CD4-positive, alpha-beta memory T cell (primary cell): ENCODE measurements at regions not wholly inside any gene's neighbourhood (a gene's known extent, or its start where the extent isn't known, plus 50 kb on each side); places are given as distances from the start of the nearest gene placed in this dataset.
A peak's percentile ranks its signal among the peaks of the same experiment; 100 is the strongest.

ENCODE experiments used
- CTCF ChIA-PET: fragments of 350-600 bp; sonication (Branson Sonifier 250); formaldehyde crosslinking; loops from one replicate; lab custom pipeline; 2021; ENCODE audit warnings: inconsistent platforms; ENCODE audit not compliant: partially characterized antibody; lab: Charles Lee
- POLR2A ChIA-PET: fragments of 350-600 bp; sonication (Branson Sonifier 250); formaldehyde crosslinking; loops from one replicate; lab custom pipeline; 2021; ENCODE audit not compliant: partially characterized antibody; lab: Charles Lee
- DNase-seq, 5 donors: peaks; one replicate each; pipeline versions ENCODE4 v3.0.0 to v3.0.0-alpha.2; 2020 to 2022; ENCODE audit warnings: mixed read lengths in 1 of 5
- H3K27ac ChIP-seq: one replicate; pipeline ENCODE4 v1.7.0; 2013; ENCODE audit warnings: low read depth, low read length
- H3K27me3 ChIP-seq: 2 replicates; pipeline ENCODE4 v1.7.0; 2013; ENCODE audit warnings: mild to moderate bottlenecking, low read length, moderate library complexity; ENCODE audit not compliant: insufficient read depth
- H3K36me3 ChIP-seq: 2 replicates; pipeline ENCODE4 v1.7.0; 2013; ENCODE audit warnings: mild to moderate bottlenecking, low read length, moderate library complexity; ENCODE audit not compliant: insufficient read depth
- H3K4me1 ChIP-seq: 2 replicates; pipeline ENCODE4 v1.7.0; 2013; ENCODE audit warnings: mild to moderate bottlenecking, low read length, moderate library complexity; ENCODE audit not compliant: insufficient read depth
- H3K4me3 ChIP-seq, 2 donors: one replicate each; pipeline ENCODE4 v1.7.0; 2013; ENCODE audit warnings: low read length in 2 of 2, mild to moderate bottlenecking in 1 of 2
- H3K9me3 ChIP-seq, 2 donors: one replicate each; pipeline ENCODE4 v1.7.0; 2013; ENCODE audit warnings: low read length in 2 of 2, control low read depth in 1 of 2; ENCODE audit not compliant: control insufficient read depth in 1 of 2
- H3K27ac Mint-ChIP-seq, 7 donors: one replicate each; pipeline ENCODE4 v1.8.0; 2020 to 2021; ENCODE audit warnings: mixed read lengths in 7 of 7, mild to moderate bottlenecking in 6 of 7, inconsistent platforms in 3 of 7, moderate library complexity in 3 of 7
- H3K27me3 Mint-ChIP-seq, 2 donors: one replicate each; pipeline ENCODE4 v1.8.0; 2020 to 2021; ENCODE audit warnings: mixed read lengths in 2 of 2
- H3K36me3 Mint-ChIP-seq, 2 donors: one replicate each; pipeline ENCODE4 v1.8.0; 2020 to 2021; ENCODE audit warnings: mixed read lengths in 2 of 2, inconsistent platforms in 1 of 2, mild to moderate bottlenecking in 1 of 2
- H3K4me1 Mint-ChIP-seq, 4 donors: one replicate each; pipeline ENCODE4 v1.8.0; 2020 to 2021; ENCODE audit warnings: mixed read lengths in 4 of 4, mild to moderate bottlenecking in 1 of 4
- H3K4me3 Mint-ChIP-seq, 8 donors: one replicate each; pipeline ENCODE4 v1.8.0; 2020 to 2021; ENCODE audit warnings: mixed read lengths in 8 of 8, mild to moderate bottlenecking in 7 of 8, moderate library complexity in 6 of 8, inconsistent platforms in 3 of 8
- H3K9me3 Mint-ChIP-seq, 8 donors: one replicate each; pipeline ENCODE4 v1.8.0; 2020 to 2021; ENCODE audit warnings: mixed read lengths in 8 of 8, mild to moderate bottlenecking in 5 of 8, inconsistent platforms in 3 of 8, moderate library complexity in 1 of 8
- intact Hi-C: fragments of 100-400 bp; cut with micrococcal nuclease; formaldehyde crosslinking; loops from one replicate; pipeline ENCODE4 v1.15.1; 2023

DNA sequence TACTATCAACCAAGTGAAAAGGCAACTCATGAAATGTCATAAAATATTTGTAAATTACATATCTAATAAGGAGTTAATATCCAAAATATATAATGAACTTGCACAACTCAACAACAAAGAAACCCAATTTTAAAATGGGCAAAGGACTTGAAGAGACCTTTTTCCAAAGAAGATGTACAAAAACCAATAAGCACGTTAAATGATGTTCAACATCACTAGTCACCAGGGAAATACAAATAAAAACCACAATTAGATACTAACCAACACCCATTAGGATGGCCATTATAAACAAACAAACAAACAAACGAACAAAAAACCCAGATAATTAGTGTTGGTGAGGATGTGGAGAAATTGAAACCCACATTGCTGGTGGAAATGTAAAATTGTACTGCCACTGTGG, 92.3 kb upstream of the ARID2 start:
- ChIA-PET CTCF (no interaction called here), POLR2A (no interaction called here)
- Mint-ChIP-seq H3K9me3 (no peaks in the 10 kb centered on the region), H3K27ac (no peak overlapping the region), H3K27me3 (peaks cover 0 to 1% of the 10 kb centered on the region in 2 donors), H3K4me3 (no peak overlapping the region), H3K4me1 (peaks cover 0 to 4% (median 1%) of the 10 kb centered on the region in 4 donors), H3K36me3 (no peaks in the 10 kb centered on the region)
- no peak for DNase-seq
- H3K4me1 ChIP-seq: no peaks in the 10 kb centered on the region
- intact Hi-C loops: no loop called here
- H3K9me3 ChIP-seq: no peaks in the 10 kb centered on the region
- no peak overlapping the region for H3K4me3 ChIP-seq
- no peaks in the 10 kb centered on the region for H3K27me3 ChIP-seq
- no peaks in the 10 kb centered on the region for H3K36me3 ChIP-seq
- H3K27ac ChIP-seq: no peak overlapping the region

GRCh38 chr12:45637706-45638105, 91.8 kb upstream of the ARID2 start:
- intact Hi-C loops: no loop called here
- Histone ChIP-seq H3K4me3 (no peak overlapping the region), H3K36me3 (no peaks in the 10 kb centered on the region), H3K4me1 (no peaks in the 10 kb centered on the region), H3K27me3 (no peaks in the 10 kb centered on the region), H3K27ac (no peak overlapping the region), H3K9me3 (no peaks in the 10 kb centered on the region)
- Mint-ChIP-seq H3K27ac (no peak overlapping the region), H3K4me3 (no peak overlapping the region), H3K4me1 (peaks cover 0 to 4% (median 1%) of the 10 kb centered on the region in 4 donors), H3K9me3 (no peaks in the 10 kb centered on the region), H3K36me3 (no peaks in the 10 kb centered on the region), H3K27me3 (peaks cover 0 to 1% of the 10 kb centered on the region in 2 donors)
- DNase-seq: no peak
- ChIA-PET POLR2A (no interaction called here), CTCF (no interaction called here)

DNA sequence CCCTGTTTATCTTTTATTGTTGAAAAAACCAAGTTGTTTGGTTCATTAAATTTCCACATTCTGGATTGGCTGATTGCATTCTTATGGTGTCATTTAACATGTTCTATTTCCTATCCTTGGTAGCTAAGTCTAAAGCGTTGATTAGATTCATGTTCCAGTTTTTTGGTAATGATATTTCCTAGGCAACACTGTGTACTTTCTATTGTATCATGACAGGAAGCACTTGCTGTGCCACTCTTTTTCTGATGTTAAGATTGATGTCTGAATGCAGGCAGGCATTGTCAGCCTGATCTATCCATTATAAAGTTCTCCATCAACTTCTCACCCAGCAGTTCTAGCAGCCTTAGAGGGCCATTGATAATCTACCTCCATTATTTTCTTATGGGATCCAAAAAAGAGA, 91.1 kb upstream of the ARID2 start:
- Histone ChIP-seq H3K36me3 (no peaks in the 10 kb centered on the region), H3K27me3 (no peaks in the 10 kb centered on the region), H3K4me1 (no peaks in the 10 kb centered on the region), H3K27ac (no peak overlapping the region), H3K9me3 (no peaks in the 10 kb centered on the region), H3K4me3 (no peak overlapping the region)
- intact Hi-C loops: no loop called here
- H3K9me3 Mint-ChIP-seq: no peaks in the 10 kb centered on the region
- no peak overlapping the region for H3K27ac Mint-ChIP-seq
- H3K4me1 Mint-ChIP-seq: peaks cover 0 to 4% (median 1%) of the 10 kb centered on the region in 4 donors
- CTCF ChIA-PET: no interaction called here
- no peak for DNase-seq
- POLR2A ChIA-PET: no interaction called here
- peaks cover 0 to 1% of the 10 kb centered on the region in 2 donors for H3K27me3 Mint-ChIP-seq
- H3K36me3 Mint-ChIP-seq: no peaks in the 10 kb centered on the region
- H3K4me3 Mint-ChIP-seq: no peak overlapping the region

DNA sequence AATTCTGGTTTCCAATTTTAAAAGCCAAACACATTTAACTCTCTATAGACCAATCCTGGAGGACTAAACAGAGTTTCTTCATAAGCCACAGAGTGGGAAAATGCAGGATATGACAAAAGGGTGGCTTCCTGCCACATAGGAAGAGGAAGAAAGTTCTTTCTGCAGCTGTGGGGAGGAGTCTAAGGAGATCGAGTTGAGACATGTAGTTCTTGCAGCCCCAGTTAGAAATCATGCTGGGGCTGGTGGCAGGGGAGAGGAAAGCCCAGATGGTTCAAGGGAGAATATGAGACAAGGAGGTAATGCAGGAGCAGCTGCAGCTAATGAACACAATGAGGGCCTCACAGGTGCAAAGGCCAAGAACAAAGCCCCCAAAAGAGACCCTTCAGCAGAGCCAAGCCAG, 85.0 kb upstream of the ARID2 start:
- Mint-ChIP-seq H3K9me3 (no peaks in the 10 kb centered on the region), H3K27ac (peak overlapping the region in 5 of 7 donors; percentile 7 to 77 (median 69)), H3K27me3 (peaks cover 3 to 8% of the 10 kb centered on the region in 2 donors), H3K4me3 (peak overlapping the region in 6 of 8 donors; percentile 32 to 68 (median 56)), H3K36me3 (no peaks in the 10 kb centered on the region), H3K4me1 (peaks cover 7 to 12% (median 10%) of the 10 kb centered on the region in 4 donors)
- H3K4me3 ChIP-seq: no peak overlapping the region
- H3K9me3 ChIP-seq: no peaks in the 10 kb centered on the region
- intact Hi-C loops: no loop called here
- ChIA-PET CTCF (no interaction called here), POLR2A (interaction anchor here (1.2 kb wide), 1 partner anchor 81 kb away, joined by 3 read pairs; no protein-coding TSS in a partner anchor)
- H3K4me1 ChIP-seq: peaks cover 10% of the 10 kb centered on the region
- no peak for DNase-seq
- no peaks in the 10 kb centered on the region for H3K36me3 ChIP-seq
- no peak overlapping the region for H3K27ac ChIP-seq
- H3K27me3 ChIP-seq: no peaks in the 10 kb centered on the region

GRCh38 chr12:45646851-45647581, 82.5 kb upstream of the ARID2 start:
- H3K27ac Mint-ChIP-seq: no peak overlapping the region
- POLR2A ChIA-PET: no interaction called here
- no peak overlapping the region for H3K4me3 Mint-ChIP-seq
- H3K36me3 Mint-ChIP-seq: no peaks in the 10 kb centered on the region
- no peaks in the 10 kb centered on the region for H3K9me3 ChIP-seq
- peaks cover 10% of the 10 kb centered on the region for H3K4me1 ChIP-seq
- H3K9me3 Mint-ChIP-seq: no peaks in the 10 kb centered on the region
- H3K4me3 ChIP-seq: no peak overlapping the region
- DNase-seq: no peak
- peaks cover 7 to 12% (median 10%) of the 10 kb centered on the region in 4 donors for H3K4me1 Mint-ChIP-seq
- H3K27me3 ChIP-seq: no peaks in the 10 kb centered on the region
- H3K36me3 ChIP-seq: no peaks in the 10 kb centered on the region
- H3K27me3 Mint-ChIP-seq: peaks cover 10 to 11% of the 10 kb centered on the region in 2 donors
- CTCF ChIA-PET: interaction anchor here (1.2 kb wide), 1 partner anchor 99 kb away, joined by 3 read pairs; no protein-coding TSS in a partner anchor
- intact Hi-C loops: no loop called here
- H3K27ac ChIP-seq: no peak overlapping the region

- CTCF ChIA-PET: interaction anchor here (0.8 to 1.8 kb wide), 3 partner anchors 9 to 104 kb away, joined by 3 read pairs; no protein-coding TSS in a partner anchor
- H3K27ac Mint-ChIP-seq: no peak overlapping the region
These were observed 81.4 kb upstream of the ARID2 start for GRCh38 chr12:45648070-45648469.

DNA sequence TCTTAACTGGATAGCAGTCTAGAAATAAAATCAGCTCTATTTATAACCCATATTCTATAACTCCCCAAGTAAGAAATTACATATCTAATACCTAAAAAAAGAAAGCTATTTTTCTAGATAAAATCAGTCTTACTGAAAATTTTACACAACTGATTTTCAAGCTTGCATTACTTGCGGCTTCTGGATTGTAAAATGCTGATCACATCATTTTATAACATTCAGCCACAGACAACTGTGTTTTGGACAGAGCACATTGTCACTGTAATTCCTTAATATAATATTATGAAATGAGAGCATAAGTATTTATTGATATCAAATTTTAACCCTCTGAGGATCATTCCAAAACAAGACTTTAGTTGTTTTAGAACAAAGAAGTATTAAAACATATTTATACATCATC, 78.5 kb upstream of the ARID2 start:
- no peak overlapping the region for H3K4me3 ChIP-seq
- Mint-ChIP-seq H3K27ac (no peak overlapping the region), H3K36me3 (no peaks in the 10 kb centered on the region), H3K9me3 (no peaks in the 10 kb centered on the region), H3K27me3 (peaks cover 11 to 14% of the 10 kb centered on the region in 2 donors), H3K4me1 (peaks cover 0 to 8% (median 4%) of the 10 kb centered on the region in 4 donors), H3K4me3 (no peak overlapping the region)
- H3K36me3 ChIP-seq: no peaks in the 10 kb centered on the region
- intact Hi-C loops: no loop called here
- no peak overlapping the region for H3K27ac ChIP-seq
- H3K27me3 ChIP-seq: no peaks in the 10 kb centered on the region
- no peak for DNase-seq
- POLR2A ChIA-PET: no interaction called here
- no peaks in the 10 kb centered on the region for H3K9me3 ChIP-seq
- no peaks in the 10 kb centered on the region for H3K4me1 ChIP-seq
- CTCF ChIA-PET: interaction anchor here (0.7 to 1.4 kb wide), 2 partner anchors 11 to 75 kb away, joined by 3 to 6 read pairs; no protein-coding TSS in a partner anchor

More at GRCh38 chr12:45648070-45648469, 81.4 kb upstream of the ARID2 start:
- Mint-ChIP-seq H3K4me1 (peaks cover 7 to 12% (median 10%) of the 10 kb centered on the region in 4 donors), H3K9me3 (no peaks in the 10 kb centered on the region), H3K27me3 (peaks cover 10 to 11% of the 10 kb centered on the region in 2 donors), H3K4me3 (no peak overlapping the region), H3K36me3 (no peaks in the 10 kb centered on the region)
- POLR2A ChIA-PET: no interaction called here
- Histone ChIP-seq H3K4me1 (peaks cover 10% of the 10 kb centered on the region), H3K27ac (no peak overlapping the region), H3K27me3 (no peaks in the 10 kb centered on the region), H3K36me3 (no peaks in the 10 kb centered on the region), H3K4me3 (no peak overlapping the region), H3K9me3 (no peaks in the 10 kb centered on the region)
- intact Hi-C loops: no loop called here
- no peak for DNase-seq
